ENCODE measurements at regions not wholly inside any gene's neighbourhood (a gene's known extent, or its start where the extent isn't known, plus 50 kb on each side); places are given as distances from the start of the nearest gene placed in this dataset.

- no TSS peak for BruUV-seq (replicated peaks)
Measured at GRCh38 chr4:117844594-117844993, 189.7 kb upstream of the NDST3 start.

More at GRCh38 chr4:117844594-117844993, 189.7 kb upstream of the NDST3 start:
- no peaks in the 10 kb centered on the region for H4K20me1 ChIP-seq (replicated peaks; ENCODE audit: control insufficient read depth, extremely low read depth, insufficient read depth, low read length)
- intact Hi-C loops (cut with micrococcal nuclease) (no loop called here), dilution Hi-C loops (cut with MboI; ENCODE audit: extremely low pct_ligation_motif_present, low sequenced_read_pairs) (no loop called here)
- CTCF ChIA-PET = no interaction called here
- H3K79me2 ChIP-seq (ENCODE audit: control insufficient read depth, insufficient read depth, low read length) = no peaks in the 10 kb centered on the region
- H2AFZ ChIP-seq (ENCODE audit: low read depth, low read length) = no peak overlapping the region
- H3K9me1 ChIP-seq (replicated peaks; ENCODE audit: control insufficient read depth, extremely low read depth, insufficient read depth, low read length) = no peaks in the 10 kb centered on the region
- no peaks in the 10 kb centered on the region for H3K4me1 ChIP-seq (ENCODE audit: control insufficient read depth, extremely low read depth, insufficient read depth, low read length)
- no peak for FAIRE-seq
- H3K9ac ChIP-seq (replicated peaks; ENCODE audit: extremely low read depth, insufficient read depth, low read length) = no peak overlapping the region
- POLR2A ChIA-PET = no interaction called here
- no peaks in the 10 kb centered on the region for H3K9me3 ChIP-seq (replicated peaks; ENCODE audit: control insufficient read depth, insufficient read depth, low read length)
- H3K4me3 ChIP-seq (replicated peaks in 1 of 3; ENCODE audit: insufficient read depth in 1 of 3, low read depth in 1 of 3, low read length in 3 of 3) = no peak overlapping the region
- H3K4me2 ChIP-seq (ENCODE audit: insufficient read depth, low read length) = no peak overlapping the region
- TF ChIP-seq CTCF (IDR thresholded peaks at IDR 0.05; ENCODE audit: extremely low read depth in 1 of 2, insufficient read depth in 1 of 2, low read depth in 1 of 2, low read length in 2 of 2) = no peak
- TF ChIP-seq EZH2 (IDR thresholded peaks at IDR 0.05; ENCODE audit: borderline replicate concordance, low read depth, low read length, severe bottlenecking) = no peak
- TF ChIP-seq POLR2AphosphoS5 (IDR thresholded peaks at IDR 0.05; ENCODE audit: insufficient read depth, low read depth, low read length) = no peak
- no peak for TF ChIP-seq GATA2 (IDR thresholded peaks at IDR 0.05; ENCODE audit: insufficient read depth, insufficient read length, low read depth, low read length)
- TF ChIP-seq POLR2A (IDR thresholded peaks at IDR 0.05; ENCODE audit: low read depth, low read length) = no peak
- no peak for TF ChIP-seq FOS (IDR thresholded peaks at IDR 0.05; ENCODE audit: borderline replicate concordance, insufficient read depth, low read length)
- TF ChIP-seq JUN (IDR thresholded peaks at IDR 0.05; ENCODE audit: borderline replicate concordance, insufficient read depth, insufficient read length, low read depth) = no peak
- no peak for TF ChIP-seq MAX (IDR thresholded peaks at IDR 0.05; ENCODE audit: insufficient read depth, insufficient read length)
- TF ChIP-seq MYC (IDR thresholded peaks at IDR 0.05; ENCODE audit: low read depth, low read length) = no peak
- H3K36me3 ChIP-seq (ENCODE audit: control insufficient read depth in 2 of 2, extremely low read depth in 1 of 2, insufficient read depth in 2 of 2, low read length in 2 of 2) = no peaks in the 10 kb centered on the region
- DNase-seq (ENCODE audit: low read depth, low spot score) = no peak
- no peaks in the 10 kb centered on the region for H3K27me3 ChIP-seq (ENCODE audit: control insufficient read depth in 2 of 2, insufficient read depth in 2 of 2, low read length in 2 of 2)
- no peak overlapping the region for H3K27ac ChIP-seq (ENCODE audit: insufficient read depth, low read depth, low read length)
